ENCODE measurements at regions not wholly inside any gene's neighbourhood (a gene's known extent, or its start where the extent isn't known, plus 50 kb on each side); places are given as distances from the start of the nearest gene placed in this dataset.

DNA sequence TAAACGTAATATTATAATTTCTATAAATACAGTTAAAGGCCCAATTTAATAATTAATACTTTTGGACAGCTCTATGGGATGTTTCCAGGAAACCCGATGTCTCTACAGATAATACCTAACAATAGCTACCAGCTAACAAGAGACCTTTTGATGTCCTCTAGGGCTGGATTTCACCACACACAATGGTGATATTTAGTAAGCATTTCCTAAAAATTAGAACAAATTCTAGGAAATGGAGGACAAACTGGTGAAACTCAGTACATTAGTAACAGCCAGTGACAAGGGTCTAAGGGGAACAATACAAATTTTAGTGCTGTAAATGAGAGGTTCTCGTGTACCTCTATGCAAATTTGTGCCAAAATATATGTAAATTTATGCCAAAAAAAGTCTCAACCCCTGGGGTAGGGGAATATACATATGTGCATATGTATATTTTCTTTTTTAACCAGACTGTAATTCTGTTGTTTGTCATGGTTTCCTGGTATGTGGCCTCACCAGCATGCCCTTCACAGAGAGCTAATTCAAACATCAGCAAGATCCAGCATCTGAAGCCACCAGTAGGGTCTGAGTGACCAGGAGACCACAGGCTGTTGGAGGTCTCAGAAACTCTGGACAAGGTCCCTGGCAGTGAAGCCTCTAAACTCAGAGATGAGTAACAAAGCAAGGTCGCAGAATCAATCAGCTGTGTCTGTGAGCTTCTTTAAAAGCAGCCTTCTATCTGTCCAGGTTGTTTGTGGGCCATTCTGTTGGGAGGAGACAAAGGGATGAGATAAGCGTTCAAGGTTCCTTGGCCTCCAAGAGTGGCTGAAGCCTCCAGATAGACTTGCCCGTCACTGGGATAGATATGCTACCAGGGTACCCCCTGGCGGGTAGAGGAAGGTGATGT lies 235.1 kb upstream of the RREB1 start:
- TF ChIP-seq CTCF (IDR thresholded peaks at IDR 0.05; ENCODE audit: extremely low read depth in 1 of 2, insufficient read depth in 1 of 2, low read depth in 1 of 2, low read length in 2 of 2) (no peak), POLR2AphosphoS5 (IDR thresholded peaks at IDR 0.05; ENCODE audit: insufficient read depth, low read depth, low read length) (no peak), FOS (IDR thresholded peaks at IDR 0.05; ENCODE audit: borderline replicate concordance, insufficient read depth, low read length) (no peak), POLR2A (IDR thresholded peaks at IDR 0.05; ENCODE audit: low read depth, low read length) (no peak), EZH2 (IDR thresholded peaks at IDR 0.05; ENCODE audit: borderline replicate concordance, low read depth, low read length, severe bottlenecking) (no peak), GATA2 (IDR thresholded peaks at IDR 0.05; ENCODE audit: insufficient read depth, insufficient read length, low read depth, low read length) (no peak)
